Smooth muscle cell (in vitro differentiated cells): ENCODE measurements at regions not wholly inside any gene's neighbourhood (a gene's known extent, or its start where the extent isn't known, plus 50 kb on each side); places are given as distances from the start of the nearest gene placed in this dataset.

Source experiments
- DNase-seq: peaks from one replicate; lab custom pipeline; 2025; ENCODE audit not compliant: unreplicated experiment; lab: John Stamatoyannopoulos, UW
- H2AFZ ChIP-seq: fragments of 200-600 bp; sonication (generic); 2 replicates; pipeline ENCODE4 v1.6.0; 2016; ENCODE audit warnings: antibody characterized with exemption, low read depth, mild to moderate bottlenecking
- H3F3A ChIP-seq: fragments of 200-600 bp; sonication (generic); 2 replicates; pipeline ENCODE4 v1.6.0; 2017; ENCODE audit warnings: antibody characterized with exemption, low read depth
- H3K27ac ChIP-seq: fragments of 200-600 bp; sonication (generic); 2 replicates; pipeline ENCODE4 v1.5.1; 2016; ENCODE audit warnings: low read depth, mild to moderate bottlenecking
- H3K27me3 ChIP-seq: fragments of 200-600 bp; sonication (generic); 2 replicates; pipeline ENCODE4 v1.6.1; 2016; ENCODE audit warnings: low read depth, mild to moderate bottlenecking
- H3K36me3 ChIP-seq: fragments of 200-600 bp; sonication (generic); 2 replicates; pipeline ENCODE4 v1.5.1; 2016; ENCODE audit warnings: low read depth
- H3K4me1 ChIP-seq: fragments of 200-600 bp; sonication (generic); 2 replicates; pipeline ENCODE4 v1.5.1; 2016; ENCODE audit warnings: low read depth
- H3K4me2 ChIP-seq: fragments of 200-600 bp; sonication (generic); 2 replicates; pipeline ENCODE4 v1.6.0; 2016; ENCODE audit warnings: mild to moderate bottlenecking
- H3K4me3 ChIP-seq: fragments of 200-600 bp; sonication (generic); 2 replicates; pipeline ENCODE4 v1.5.1; 2016; ENCODE audit warnings: mild to moderate bottlenecking
- H3K79me2 ChIP-seq: fragments of 200-600 bp; sonication (generic); 2 replicates; pipeline ENCODE4 v1.6.0; 2016; ENCODE audit warnings: low read depth, mild to moderate bottlenecking
- H3K9ac ChIP-seq: fragments of 200-600 bp; sonication (generic); 2 replicates; pipeline ENCODE4 v1.6.0; 2016; ENCODE audit warnings: low read depth
- H3K9me3 ChIP-seq: fragments of 200-600 bp; sonication (generic); replicated peaks from 2 replicates; pipeline ENCODE4 v1.5.1; 2016; ENCODE audit warnings: low read depth
- H4K20me1 ChIP-seq: fragments of 200-600 bp; sonication (generic); 2 replicates; pipeline ENCODE4 v1.6.0; 2016; ENCODE audit warnings: low read depth
- WGBS: methylation state at CpG from one replicate; pipeline ENCODE4 v1.1.7; 2016; ENCODE audit warnings: low lambda C conversion rate; 5-methylcytosine and 5-hydroxymethylcytosine counted together
- TF ChIP-seq, protein P1 (sequence below): fragments of 200-600 bp; sonication (generic); IDR thresholded peaks from 2 replicates; pipeline ENCODE4 v1.5.1; 2017; ENCODE audit warnings: borderline replicate concordance, mild to moderate bottlenecking, antibody characterized with exemption; ENCODE audit not compliant: insufficient read depth, poor library complexity, severe bottlenecking

DNA sequence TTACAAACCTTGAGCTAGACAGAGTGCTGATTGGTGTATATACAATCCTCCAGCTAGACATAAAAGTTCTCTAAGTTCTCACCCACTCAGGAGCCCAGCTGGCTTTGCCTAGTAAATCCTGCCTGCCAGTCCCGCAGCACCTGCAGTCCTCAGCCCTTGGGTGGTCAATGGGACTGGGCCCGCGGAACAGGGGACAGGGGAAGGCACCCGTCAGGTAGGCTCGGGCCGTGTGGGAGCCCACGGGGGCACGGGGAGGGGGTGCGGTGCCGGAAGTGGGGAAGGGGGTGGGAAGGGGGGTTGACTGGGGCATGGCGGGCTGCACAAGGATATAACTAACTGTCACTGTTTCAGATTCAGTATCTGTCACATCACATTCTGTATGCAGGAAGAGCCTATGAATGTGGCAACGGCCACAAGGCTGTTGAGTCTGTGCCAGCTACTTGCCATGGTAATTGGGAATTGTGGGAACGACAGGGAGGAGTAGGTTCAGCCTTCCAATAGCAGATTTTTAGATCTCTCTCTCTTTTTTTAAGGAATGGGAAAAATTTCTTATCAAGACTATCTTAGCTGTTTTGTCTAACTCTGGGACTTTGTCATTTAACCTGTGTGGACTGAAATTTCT, 205.1 kb upstream of the PLPP4 start:
- no peaks in the 10 kb centered on the region for H3K9me3 ChIP-seq
- 87% methylated on average over 13 of the region's 13 CpGs for WGBS
- H3K4me2 ChIP-seq = no peak overlapping the region

GRCh38 chr10:120253131-120253530, 203.9 kb upstream of the PLPP4 start:
- H3F3A ChIP-seq = no peaks in the 10 kb centered on the region
- no peak overlapping the region for H3K4me2 ChIP-seq
- H3K36me3 ChIP-seq = no peaks in the 10 kb centered on the region
- no peak overlapping the region for H2AFZ ChIP-seq
- no peaks in the 10 kb centered on the region for H3K79me2 ChIP-seq
- H3K27ac ChIP-seq = no peak overlapping the region
- no peaks in the 10 kb centered on the region for H3K4me1 ChIP-seq
- H3K9ac ChIP-seq = no peak overlapping the region
- TF ChIP-seq, protein P1, sequence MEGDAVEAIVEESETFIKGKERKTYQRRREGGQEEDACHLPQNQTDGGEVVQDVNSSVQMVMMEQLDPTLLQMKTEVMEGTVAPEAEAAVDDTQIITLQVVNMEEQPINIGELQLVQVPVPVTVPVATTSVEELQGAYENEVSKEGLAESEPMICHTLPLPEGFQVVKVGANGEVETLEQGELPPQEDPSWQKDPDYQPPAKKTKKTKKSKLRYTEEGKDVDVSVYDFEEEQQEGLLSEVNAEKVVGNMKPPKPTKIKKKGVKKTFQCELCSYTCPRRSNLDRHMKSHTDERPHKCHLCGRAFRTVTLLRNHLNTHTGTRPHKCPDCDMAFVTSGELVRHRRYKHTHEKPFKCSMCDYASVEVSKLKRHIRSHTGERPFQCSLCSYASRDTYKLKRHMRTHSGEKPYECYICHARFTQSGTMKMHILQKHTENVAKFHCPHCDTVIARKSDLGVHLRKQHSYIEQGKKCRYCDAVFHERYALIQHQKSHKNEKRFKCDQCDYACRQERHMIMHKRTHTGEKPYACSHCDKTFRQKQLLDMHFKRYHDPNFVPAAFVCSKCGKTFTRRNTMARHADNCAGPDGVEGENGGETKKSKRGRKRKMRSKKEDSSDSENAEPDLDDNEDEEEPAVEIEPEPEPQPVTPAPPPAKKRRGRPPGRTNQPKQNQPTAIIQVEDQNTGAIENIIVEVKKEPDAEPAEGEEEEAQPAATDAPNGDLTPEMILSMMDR = no peak
- H3K4me3 ChIP-seq = no peak overlapping the region
- no peaks in the 10 kb centered on the region for H3K27me3 ChIP-seq
- H4K20me1 ChIP-seq = no peaks in the 10 kb centered on the region
- 84% methylated on average over 3 of the region's 3 CpGs for WGBS
- H3K9me3 ChIP-seq = no peaks in the 10 kb centered on the region
- DNase-seq = no peak

More for the DNA sequence above, 205.1 kb upstream of the PLPP4 start:
- H3K79me2 ChIP-seq = no peaks in the 10 kb centered on the region
- no peak overlapping the region for H2AFZ ChIP-seq
- no peak overlapping the region for H3K9ac ChIP-seq
- H3K4me1 ChIP-seq = no peaks in the 10 kb centered on the region
- no peaks in the 10 kb centered on the region for H3K36me3 ChIP-seq
- no peak overlapping the region for H3K27ac ChIP-seq
- TF ChIP-seq, protein P1 = no peak
- no peak overlapping the region for H3K4me3 ChIP-seq
- no peaks in the 10 kb centered on the region for H4K20me1 ChIP-seq
- H3F3A ChIP-seq = no peaks in the 10 kb centered on the region
- no peaks in the 10 kb centered on the region for H3K27me3 ChIP-seq
- no peak for DNase-seq

- H3K4me2 ChIP-seq = no peak overlapping the region
- H3K4me1 ChIP-seq = no peaks in the 10 kb centered on the region
- H4K20me1 ChIP-seq = no peaks in the 10 kb centered on the region
- no peaks in the 10 kb centered on the region for H3K36me3 ChIP-seq
- no peaks in the 10 kb centered on the region for H3K79me2 ChIP-seq
- H3K9me3 ChIP-seq = no peaks in the 10 kb centered on the region
- WGBS = 91% methylated on average over 4 of the region's 4 CpGs
- TF ChIP-seq, protein P1 = no peak
- H3K27ac ChIP-seq = no peak overlapping the region
- no peak overlapping the region for H3K4me3 ChIP-seq
- no peak overlapping the region for H2AFZ ChIP-seq
- H3K27me3 ChIP-seq = no peaks in the 10 kb centered on the region
- DNase-seq = no peak
- H3F3A ChIP-seq = no peaks in the 10 kb centered on the region
- no peak overlapping the region for H3K9ac ChIP-seq
Observed at GRCh38 chr10:120260456-120260855, 196.6 kb upstream of the PLPP4 start.
